ENCODE measurements at regions not wholly inside any gene's neighbourhood (a gene's known extent, or its start where the extent isn't known, plus 50 kb on each side); places are given as distances from the start of the nearest gene placed in this dataset.

- TF ChIP-seq NR1H2 (CRISPR knock-in tag; IDR thresholded peaks at IDR 0.05) (no peak), CTCF (IDR thresholded peaks at IDR 0.05) (no peak), FOXJ3 (CRISPR knock-in tag; IDR thresholded peaks at IDR 0.05; ENCODE audit: borderline replicate concordance) (no peak), CBFB (CRISPR knock-in tag; IDR thresholded peaks at IDR 0.05; ENCODE audit: low read depth) (no peak), ETV6 (CRISPR knock-in tag; IDR thresholded peaks at IDR 0.05) (no peak), ZNF232 (CRISPR knock-in tag; IDR thresholded peaks at IDR 0.05) (no peak), FOXK1 (CRISPR knock-in tag; IDR thresholded peaks at IDR 0.05) (no peak)
- TF ChIP-seq, protein P1, sequence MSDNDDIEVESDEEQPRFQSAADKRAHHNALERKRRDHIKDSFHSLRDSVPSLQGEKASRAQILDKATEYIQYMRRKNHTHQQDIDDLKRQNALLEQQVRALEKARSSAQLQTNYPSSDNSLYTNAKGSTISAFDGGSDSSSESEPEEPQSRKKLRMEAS (CRISPR knock-in tag; IDR thresholded peaks at IDR 0.05) = no peak
- TF ChIP-seq, protein P2, sequence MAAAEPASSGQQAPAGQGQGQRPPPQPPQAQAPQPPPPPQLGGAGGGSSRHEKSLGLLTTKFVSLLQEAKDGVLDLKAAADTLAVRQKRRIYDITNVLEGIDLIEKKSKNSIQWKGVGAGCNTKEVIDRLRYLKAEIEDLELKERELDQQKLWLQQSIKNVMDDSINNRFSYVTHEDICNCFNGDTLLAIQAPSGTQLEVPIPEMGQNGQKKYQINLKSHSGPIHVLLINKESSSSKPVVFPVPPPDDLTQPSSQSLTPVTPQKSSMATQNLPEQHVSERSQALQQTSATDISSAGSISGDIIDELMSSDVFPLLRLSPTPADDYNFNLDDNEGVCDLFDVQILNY (CRISPR knock-in tag; IDR thresholded peaks at IDR 0.05) = no peak
- TF ChIP-seq, protein P3, sequence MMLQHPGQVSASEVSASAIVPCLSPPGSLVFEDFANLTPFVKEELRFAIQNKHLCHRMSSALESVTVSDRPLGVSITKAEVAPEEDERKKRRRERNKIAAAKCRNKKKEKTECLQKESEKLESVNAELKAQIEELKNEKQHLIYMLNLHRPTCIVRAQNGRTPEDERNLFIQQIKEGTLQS (CRISPR knock-in tag; conservative IDR thresholded peaks at IDR 0.05) = no peak
- TF ChIP-seq, protein P4, sequence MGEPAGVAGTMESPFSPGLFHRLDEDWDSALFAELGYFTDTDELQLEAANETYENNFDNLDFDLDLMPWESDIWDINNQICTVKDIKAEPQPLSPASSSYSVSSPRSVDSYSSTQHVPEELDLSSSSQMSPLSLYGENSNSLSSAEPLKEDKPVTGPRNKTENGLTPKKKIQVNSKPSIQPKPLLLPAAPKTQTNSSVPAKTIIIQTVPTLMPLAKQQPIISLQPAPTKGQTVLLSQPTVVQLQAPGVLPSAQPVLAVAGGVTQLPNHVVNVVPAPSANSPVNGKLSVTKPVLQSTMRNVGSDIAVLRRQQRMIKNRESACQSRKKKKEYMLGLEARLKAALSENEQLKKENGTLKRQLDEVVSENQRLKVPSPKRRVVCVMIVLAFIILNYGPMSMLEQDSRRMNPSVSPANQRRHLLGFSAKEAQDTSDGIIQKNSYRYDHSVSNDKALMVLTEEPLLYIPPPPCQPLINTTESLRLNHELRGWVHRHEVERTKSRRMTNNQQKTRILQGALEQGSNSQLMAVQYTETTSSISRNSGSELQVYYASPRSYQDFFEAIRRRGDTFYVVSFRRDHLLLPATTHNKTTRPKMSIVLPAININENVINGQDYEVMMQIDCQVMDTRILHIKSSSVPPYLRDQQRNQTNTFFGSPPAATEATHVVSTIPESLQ (CRISPR knock-in tag; IDR thresholded peaks at IDR 0.05) = no peak
These were observed 94.9 kb upstream of the SPTLC3 start for GRCh38 chr20:12913781-12914443.

Measured in WTC11 (cell line).